ENCODE measurements at regions not wholly inside any gene's neighbourhood (a gene's known extent, or its start where the extent isn't known, plus 50 kb on each side); places are given as distances from the start of the nearest gene placed in this dataset.

DNA sequence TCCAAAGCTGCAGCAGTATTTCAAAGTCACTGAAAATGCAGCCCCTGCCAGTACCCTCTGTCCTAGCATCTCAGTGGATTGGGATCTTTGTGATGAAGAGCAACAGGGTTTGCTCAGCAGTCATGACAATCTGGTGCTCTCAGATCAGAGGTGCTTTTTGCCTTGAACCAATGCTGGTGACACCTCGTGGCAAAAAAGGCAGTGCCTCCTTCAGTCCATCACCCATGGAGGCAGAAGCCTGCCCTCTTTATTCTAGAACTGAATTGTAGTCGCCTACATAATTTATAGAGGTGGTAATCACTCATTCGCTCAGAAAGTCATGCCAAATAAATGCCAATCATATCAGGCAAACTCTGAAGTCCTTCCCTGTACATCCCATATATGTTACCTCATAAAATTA, 126.0 kb upstream of the VRK1 start (continued):
- TF ChIP-seq CTCF (IDR thresholded peaks at IDR 0.05; ENCODE audit: control extremely low read depth in 1 of 3, insufficient read depth in 1 of 3, low read depth in 1 of 3, low read length in 3 of 3) (no peak), SP4 (IDR thresholded peaks at IDR 0.05; ENCODE audit: low read length) (no peak), RNF2 (IDR thresholded peaks at IDR 0.05; ENCODE audit: borderline replicate concordance, low read depth, low read length, missing control alignments, poor library complexity, severe bottlenecking) (no peak), RAD21 (IDR thresholded peaks at IDR 0.05 in 1 of 2, conservative IDR thresholded peaks at IDR 0.05 in 1 of 2; ENCODE audit: low read depth in 2 of 2, low read length in 2 of 2) (no peak), CHD1 (IDR thresholded peaks at IDR 0.05; ENCODE audit: low read depth, low read length) (no peak), ATF2 (IDR thresholded peaks at IDR 0.05; ENCODE audit: low read length) (no peak)
